HG03521 (cell line): ENCODE measurements at regions not wholly inside any gene's neighbourhood (a gene's known extent, or its start where the extent isn't known, plus 50 kb on each side); places are given as distances from the start of the nearest gene placed in this dataset.

Source experiments
- ATAC-seq: cut with Tn5 transposase; IDR thresholded peaks from one replicate; pipeline ENCODE4 v1.9.1; 2021; ENCODE audit warnings: mild to moderate bottlenecking, moderate library complexity; ENCODE audit not compliant: unreplicated experiment

- ATAC-seq, result no peak
Observed at GRCh38 chr1:55854911-55855310, 639.7 kb upstream of the USP24 start.

- no peak for ATAC-seq
Observed at GRCh38 chr1:55848906-55849305, 633.7 kb upstream of the USP24 start.

- ATAC-seq, result no peak
Observed at GRCh38 chr1:55846051-55846450, 630.9 kb upstream of the USP24 start.

GRCh38 chr1:55844322-55844721 is 629.2 kb upstream of the USP24 start:
- no peak for ATAC-seq

GRCh38 chr1:55839626-55840025 is 624.5 kb upstream of the USP24 start:
- ATAC-seq, result no peak

- no peak for ATAC-seq
Observed at GRCh38 chr1:55839221-55839620, 624.1 kb upstream of the USP24 start.

- ATAC-seq, result no peak
Observed at GRCh38 chr1:55836086-55836485, 620.9 kb upstream of the USP24 start.

- ATAC-seq, result no peak
Observed at GRCh38 chr1:55833529-55834091, 618.4 kb upstream of the USP24 start.

- ATAC-seq, result no peak
Observed at GRCh38 chr1:55831759-55832158, 616.6 kb upstream of the USP24 start.

GRCh38 chr1:55828044-55828443 is 612.9 kb upstream of the USP24 start:
- ATAC-seq, result no peak

- no peak for ATAC-seq
Observed at GRCh38 chr1:55827350-55827749, 612.2 kb upstream of the USP24 start.

- ATAC-seq, result no peak
Observed at GRCh38 chr1:55826381-55827080, 611.4 kb upstream of the USP24 start.

GRCh38 chr1:55825461-55825860 is 610.3 kb upstream of the USP24 start:
- ATAC-seq, result no peak

- no peak for ATAC-seq
Observed at GRCh38 chr1:55824251-55824640, 609.1 kb upstream of the USP24 start.

GRCh38 chr1:55823541-55824250 is 608.5 kb upstream of the USP24 start:
- ATAC-seq, result no peak

GRCh38 chr1:55822891-55823290 is 607.7 kb upstream of the USP24 start:
- ATAC-seq, result no peak

GRCh38 chr1:55821234-55821633 is 606.1 kb upstream of the USP24 start:
- ATAC-seq, result no peak

GRCh38 chr1:55820501-55820900 is 605.3 kb upstream of the USP24 start:
- ATAC-seq, result no peak

GRCh38 chr1:55819011-55819410 is 603.8 kb upstream of the USP24 start:
- ATAC-seq, result no peak

GRCh38 chr1:55816456-55817426 is 601.6 kb upstream of the USP24 start:
- ATAC-seq, result no peak
